ENCODE measurements at regions not wholly inside any gene's neighbourhood (a gene's known extent, or its start where the extent isn't known, plus 50 kb on each side); places are given as distances from the start of the nearest gene placed in this dataset.

DNA sequence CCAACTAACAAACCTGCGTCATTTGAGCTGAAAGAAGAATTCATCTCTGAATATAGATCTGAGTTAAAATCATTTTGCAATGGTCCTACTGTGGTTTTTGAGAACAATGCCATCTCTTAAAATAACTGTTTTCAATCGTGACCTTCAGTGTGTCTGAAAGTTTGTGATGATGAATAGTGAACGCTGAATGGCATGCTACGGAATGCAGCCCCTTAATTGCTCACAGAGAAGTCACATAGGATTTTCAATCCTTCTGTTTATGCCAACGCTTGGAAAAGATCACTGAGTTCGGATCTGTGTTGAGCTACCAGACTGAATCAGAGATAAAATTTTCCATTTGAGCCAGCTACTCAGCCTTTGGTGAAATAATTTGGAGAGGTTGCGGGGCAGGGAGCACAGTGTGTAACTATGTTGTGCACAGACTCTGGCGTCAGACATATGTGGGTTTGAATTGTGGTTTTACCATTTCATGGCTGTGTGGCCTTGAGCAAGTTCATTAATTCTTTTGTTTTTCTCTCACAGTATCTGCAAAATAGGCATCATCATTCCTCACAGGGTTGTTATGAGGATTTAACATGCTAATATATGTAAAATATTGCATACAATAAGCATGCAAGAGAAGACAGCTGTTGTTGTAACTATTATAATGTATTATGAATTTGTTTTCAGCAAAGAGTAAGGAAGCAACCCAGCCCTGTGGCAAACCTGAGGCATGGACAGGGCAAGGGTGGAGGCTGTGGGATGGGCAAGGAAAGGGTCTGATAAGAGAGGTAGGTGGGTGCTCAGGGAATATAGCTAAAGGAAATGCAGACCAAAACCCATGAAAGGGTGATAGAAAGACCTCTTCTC is 679.9 kb downstream of the KCNA4 start:
- no peak for DNase-seq

DNA sequence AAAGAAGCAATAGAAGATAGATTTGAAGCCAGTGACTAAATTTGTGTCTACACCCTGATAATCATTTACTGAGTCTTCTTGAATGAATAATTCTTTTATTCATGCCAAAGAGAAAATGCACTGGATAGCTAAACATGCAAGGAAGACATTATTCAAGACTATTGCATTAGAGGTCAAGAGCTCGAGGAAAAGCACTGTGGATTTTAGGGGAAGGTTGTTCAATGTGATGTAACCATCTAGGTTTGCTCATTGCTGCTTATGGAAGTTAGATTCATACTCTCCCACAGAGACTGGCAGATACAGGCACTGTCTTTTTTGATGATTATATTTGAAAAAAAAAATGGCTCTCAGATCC is 682.1 kb downstream of the KCNA4 start:
- no peak for DNase-seq

DNA sequence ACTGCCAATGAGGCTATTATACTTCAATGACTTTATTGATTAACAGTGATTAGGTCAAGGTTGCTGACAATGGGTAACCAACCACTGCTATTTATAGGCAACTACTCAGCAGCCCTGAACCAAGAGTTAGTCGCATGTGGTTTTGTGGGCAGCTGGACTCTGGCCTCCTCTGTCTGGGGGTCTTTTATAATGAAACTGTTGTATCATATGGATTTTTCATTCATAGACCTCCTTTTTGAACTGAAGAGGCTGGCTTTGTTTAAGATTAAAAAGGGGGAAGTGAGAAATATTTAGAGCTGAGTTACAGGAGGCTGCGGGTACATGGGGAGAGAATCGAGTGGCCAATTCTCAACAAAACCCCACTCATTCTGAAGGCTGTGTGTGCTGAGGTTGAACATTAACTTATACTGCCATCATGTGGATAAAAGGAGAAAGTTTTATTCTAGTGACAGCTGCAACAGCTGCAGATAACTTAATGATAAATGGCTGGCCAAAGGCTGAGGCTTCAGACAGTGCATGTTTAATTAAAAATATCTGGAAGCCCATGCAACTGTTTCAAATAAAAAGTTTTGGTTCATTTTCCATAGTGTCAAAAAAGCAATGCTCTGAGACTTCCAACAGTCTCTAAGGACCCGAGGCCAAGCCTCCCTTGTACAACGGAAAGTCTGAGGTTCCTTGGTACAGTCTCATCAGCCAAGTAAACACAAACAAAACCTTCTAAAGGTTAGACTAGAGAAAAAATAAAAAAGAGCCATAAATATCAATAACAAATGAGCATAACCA is 682.6 kb downstream of the KCNA4 start:
- no peak for DNase-seq

DNA sequence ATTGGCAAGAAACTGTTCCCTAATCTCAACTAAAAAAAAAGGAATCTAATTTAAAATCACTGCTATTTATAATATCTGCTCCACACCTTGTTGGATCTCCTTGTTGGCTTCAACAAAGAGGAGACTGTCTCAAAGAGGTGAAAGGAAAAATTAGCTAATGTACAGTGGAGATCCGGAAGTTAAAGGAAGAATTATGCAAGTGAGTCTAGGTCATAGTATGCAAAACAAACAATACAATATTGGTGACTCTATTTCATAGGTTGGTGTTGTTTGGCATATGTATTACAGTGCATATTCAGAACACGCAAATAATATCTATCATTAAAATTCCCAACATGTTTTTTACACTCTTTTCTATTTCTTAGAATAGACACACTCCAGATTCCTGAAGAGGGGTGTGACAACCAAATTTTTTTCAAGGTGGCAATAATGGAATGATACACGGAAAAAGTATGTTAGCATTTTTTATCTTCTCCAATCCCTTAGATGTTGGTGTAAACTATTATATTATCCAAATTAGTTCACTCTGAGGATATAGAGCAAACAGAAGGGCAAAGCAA is 685.3 kb downstream of the KCNA4 start:
- no peak for DNase-seq

DNA sequence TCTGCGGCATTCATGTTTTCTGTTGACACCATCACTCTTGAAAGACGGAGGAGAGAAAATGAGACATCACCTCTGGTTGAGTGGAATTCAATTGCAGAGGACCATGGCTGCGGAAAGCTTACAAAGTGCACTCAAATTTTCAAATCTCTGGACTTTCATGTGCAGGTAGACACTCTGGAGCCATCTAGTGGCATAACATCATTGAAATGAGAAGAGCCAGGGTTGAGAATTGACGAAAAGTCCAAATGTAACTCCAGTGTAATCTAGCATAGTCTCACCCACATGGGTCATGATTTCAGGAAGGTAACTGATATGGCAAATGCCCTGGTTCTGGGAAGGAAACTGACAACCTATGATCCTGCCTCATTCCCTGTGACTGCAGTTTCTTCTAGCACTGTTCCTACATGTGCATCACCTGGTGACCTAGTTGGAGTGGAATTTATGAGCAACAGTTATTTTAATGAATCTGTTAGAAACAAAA is 687.8 kb downstream of the KCNA4 start:
- DNase-seq = no peak

DNA sequence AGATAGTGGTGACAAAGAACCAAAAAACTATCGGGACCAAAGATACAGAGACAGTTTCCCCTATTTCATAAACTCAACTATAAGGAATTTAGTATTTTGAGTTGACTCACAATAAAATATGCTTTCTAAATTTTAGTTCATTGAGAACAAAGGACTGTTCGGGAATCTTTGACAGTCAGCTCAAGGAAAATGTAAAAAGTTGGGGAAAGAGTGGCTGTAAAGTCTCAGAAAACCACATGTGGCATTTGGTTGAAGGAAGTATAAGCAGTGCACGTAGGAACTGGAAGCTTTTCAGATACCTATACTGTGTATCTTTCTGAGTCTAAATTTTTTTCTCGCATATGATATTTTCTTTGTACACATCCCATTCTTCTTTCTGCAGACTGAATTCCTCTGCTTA is 688.9 kb downstream of the KCNA4 start:
- DNase-seq = no peak

DNA sequence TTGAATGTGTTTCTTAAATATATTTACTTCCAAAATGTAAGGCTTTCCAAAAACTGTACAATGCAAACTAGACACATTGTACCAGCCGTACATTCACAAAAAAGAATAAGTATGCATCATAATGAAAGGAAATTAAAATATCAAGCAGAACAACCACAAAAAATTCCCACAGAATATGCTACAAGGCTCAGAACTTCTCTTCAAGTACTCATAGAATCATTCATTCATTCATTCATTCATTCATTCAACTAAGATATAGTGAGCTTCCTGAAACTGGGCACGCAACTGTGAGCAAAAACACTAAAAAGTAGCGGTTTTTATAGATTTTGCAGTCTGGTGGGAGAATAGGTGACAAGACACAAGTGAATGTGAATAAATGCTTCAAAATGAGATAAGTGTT is 690.1 kb downstream of the KCNA4 start:
- DNase-seq = no peak

DNA sequence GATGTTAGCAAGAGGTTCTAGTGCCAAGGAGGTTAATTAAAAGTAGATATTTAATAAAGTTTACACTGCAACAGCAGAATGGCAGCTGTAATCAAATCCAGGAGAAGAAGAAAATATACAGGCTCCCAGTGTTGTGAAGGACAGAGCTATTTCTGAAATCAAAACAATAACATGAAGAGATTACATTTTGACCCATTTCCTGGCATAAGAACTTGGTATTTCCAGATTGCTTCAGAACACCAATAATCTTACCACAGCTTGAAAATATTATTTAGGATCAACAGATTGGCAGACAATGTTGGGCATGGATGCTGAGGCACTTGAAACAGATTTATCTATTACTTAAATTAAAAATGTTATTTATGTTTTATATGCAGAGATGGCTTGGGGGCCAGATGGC is 692.5 kb downstream of the KCNA4 start:
- DNase-seq = no peak

DNA sequence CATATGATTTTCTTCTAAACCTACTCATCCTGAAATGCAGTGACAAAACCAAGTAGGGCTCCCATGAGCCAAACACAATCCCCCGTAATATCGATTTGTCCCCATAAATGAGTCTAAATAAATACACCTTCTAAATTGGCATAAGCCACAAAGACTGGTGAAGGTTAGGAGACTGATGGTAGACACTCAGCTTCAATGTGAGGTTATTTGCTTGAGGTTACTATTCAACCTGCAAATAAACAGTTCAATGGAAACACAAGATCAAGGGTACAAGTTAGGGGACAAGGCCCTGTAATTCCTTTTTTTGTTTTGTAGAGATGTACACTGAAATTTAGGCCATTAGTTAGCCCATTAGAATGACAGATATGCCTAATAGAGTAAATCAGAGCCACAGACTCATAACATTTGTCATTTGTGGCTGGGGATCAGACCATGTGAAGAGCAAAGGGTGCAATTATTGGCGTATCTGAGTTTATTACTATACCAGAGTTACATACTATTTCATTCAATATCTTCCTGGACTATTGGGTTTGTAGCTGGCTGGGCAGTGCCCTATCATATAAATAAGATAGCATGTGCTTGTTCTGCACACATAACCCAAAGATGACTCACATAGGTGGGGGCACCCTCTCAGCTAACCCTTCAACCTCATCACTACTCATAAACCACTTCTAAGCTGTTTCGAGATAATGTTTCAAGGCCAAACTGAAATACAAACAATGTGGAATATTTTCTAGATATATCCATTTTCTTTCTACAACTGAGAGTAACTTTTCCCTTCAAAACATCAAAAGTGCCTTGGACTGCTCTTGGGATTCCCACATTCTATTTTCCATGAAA is 695.3 kb downstream of the KCNA4 start:
- DNase-seq = no peak

DNA sequence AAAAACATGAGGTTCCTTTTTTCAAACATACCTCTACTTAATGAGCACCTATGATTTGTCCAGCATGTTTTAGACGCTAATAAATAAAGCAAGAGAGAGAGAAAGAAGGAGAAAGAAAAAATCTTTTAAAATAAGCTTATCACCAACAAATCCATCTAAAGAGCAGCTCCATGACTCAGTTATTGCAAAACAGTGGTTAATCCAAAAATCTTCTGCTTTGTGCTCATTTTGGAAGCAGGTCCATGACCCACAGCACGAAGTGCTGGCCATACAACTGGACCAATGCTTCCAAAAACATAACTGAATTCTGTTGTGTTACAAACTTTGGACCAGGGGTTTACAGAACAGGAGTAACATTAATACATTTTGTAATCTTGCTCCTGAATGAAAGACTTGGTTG is 696.6 kb downstream of the KCNA4 start:
- DNase-seq = no peak

DNA sequence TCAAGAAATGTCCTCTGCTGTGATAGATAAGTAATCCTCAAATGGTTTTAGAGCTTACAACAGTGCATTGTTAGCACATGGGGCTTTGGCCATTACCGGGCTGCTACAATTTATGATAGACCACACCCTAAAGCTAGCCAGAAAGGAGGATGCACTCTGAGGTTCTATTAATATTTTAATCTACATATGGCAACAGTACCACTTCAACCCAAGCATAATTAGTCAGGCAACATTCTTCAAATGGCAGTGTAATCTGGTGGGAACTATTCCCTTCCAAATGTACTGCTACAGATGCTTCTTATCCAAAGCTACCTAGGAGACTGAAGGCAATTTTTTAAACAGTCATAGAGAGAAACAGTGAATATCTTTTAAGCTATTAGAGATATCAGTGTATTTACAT is 697.6 kb downstream of the KCNA4 start:
- DNase-seq = no peak

DNA sequence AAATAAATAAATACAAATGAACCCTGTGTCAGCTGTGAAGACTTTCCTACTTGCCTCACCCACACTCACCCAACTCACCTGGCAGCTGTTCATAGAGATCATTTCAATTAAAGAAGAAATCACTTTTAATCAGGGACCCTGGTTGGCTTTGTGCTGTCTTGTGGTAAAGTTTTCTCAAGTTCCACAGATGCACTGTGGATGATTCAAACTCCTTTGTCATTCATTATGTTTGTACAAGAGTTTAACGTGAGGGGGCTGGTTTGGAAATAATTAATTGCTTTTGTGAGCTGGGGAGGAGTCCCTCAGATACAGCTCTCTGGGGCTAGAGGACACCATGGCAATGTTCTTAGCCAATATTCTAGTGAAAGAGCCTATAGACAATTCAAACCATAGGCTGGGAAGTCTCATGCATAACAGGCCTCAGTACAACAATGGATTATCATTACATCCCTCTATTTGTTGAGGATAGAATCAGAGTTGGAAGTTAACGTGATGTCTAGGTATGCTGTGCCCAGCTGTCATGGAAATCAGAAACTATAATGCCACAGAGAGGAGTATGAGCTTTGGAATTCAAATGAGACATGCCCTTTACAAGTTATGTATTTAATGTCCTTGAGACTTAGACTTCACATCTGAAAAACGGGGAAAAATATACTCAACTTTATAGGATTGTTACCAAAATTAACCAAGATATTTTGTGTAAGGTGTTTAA is 698.5 kb downstream of the KCNA4 start:
- DNase-seq = no peak

DNA sequence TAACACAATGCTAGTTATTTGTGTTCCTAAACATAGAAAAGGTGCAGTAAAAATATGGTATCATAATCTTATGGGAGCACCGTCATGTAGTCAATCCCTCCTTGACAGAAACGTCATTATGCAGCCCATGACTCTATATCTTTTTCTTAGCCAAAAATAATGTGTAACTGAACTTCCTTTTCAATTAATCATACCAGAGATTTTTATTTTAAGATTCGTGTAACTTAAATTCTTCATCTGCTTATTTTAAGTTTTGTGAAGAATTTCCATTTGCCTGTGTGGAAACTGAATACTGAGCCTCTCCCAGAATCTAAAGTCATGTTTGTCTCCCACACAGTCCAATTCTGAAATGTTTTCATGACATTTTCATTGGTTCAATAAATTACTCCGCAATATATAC is 699.1 kb downstream of the KCNA4 start:
- DNase-seq = no peak

DNA sequence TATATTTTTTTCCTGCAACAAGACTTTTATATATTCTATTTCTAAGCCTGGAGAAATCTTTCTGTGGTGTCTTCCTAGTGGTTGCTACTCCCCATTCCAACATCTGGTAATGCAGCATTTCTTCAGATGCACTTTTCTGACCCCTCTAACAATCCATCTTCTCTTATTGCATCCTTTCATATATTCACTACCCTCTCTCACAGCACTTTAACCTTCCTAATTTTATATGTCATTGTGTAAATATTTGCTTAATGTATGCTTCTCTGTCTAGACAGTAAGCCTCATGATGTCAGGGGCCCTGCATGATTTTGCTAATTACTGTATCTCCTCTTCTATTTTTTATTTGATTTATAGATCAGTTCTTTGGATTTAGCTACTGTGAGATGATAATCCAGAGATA is 701.6 kb downstream of the KCNA4 start:
- no peak for DNase-seq

DNA sequence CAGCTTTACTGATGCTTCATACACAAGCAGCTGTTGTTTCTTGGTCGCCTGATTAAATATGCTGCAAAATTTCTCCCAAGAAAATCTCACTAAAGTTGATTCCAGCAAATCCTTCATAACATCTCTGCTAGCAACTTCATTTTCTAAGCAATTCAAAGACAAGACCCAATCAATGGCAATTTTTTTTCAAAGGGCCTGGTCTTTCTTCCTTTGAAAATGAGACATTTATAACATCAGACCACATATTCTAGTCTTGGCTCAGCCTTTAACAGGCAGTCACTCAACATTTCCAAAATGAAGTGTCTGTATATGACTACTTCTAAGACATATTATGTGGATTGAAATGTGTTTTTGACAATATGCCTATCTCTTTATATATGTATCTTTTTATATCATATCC is 702.6 kb downstream of the KCNA4 start:
- DNase-seq = no peak

DNA sequence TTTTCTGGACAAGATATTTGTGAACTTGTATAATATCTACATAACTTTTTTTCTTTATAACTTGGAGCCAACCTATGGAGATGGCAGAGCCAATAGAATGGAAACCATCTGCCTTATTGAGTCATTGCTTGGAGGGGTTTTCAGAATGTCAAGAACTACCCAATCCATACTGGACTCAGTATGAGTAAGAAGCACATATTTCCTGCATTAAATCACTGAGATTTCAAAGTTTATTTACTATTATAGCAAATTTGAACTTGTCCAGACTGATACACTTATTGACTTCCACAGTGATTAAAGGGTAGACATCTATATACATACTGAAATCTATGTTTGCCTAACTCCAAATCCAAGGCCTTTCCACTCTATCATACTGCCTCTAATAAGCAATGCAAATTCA is 704.0 kb downstream of the KCNA4 start:
- no peak for DNase-seq

DNA sequence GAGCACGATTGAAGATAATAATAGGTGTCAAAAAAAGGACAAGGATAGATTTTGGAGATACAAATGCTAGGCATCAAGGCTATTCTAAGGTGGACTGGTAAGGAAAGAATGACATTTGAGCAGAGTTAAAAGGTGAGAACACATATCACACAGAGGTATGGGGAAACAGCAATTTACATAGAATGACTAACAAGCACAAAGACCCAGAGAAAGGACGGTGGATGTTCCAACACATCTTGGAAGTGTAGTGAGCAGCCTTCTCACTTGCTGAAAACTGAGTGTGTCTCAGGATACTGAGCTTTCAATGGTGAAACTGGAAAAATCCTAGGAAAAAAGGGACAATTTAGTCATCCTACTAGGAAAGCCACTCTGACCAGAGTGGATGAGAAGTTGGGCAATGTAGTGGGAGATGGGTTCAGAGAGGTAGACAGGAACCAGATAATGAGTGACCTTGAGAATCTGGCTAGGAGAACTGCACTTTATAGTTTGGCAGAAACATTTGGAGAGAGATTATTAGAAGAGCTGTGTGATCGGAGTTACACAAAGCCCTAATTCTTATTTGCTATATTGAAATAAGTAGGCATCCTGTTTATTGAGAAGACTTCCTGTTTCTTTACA is 706.0 kb downstream of the KCNA4 start:
- no peak for DNase-seq

DNA sequence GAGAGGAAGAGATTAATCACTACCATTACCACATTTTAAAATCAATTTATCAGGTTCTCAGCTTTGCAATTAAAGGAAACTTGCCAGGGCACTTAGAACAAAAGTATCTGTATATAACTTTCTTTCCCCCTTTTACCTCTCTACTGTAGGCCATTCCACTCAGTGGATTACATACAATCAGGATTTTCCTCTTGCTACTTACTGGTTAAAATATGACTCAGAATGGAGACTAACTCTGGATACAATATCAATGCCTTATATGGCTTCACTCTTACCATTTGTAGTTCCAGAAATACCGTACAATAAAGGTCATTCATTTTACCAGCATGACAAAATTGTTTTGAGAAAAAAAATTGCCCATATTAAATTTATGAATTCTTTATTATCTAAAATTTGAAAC is 706.8 kb downstream of the KCNA4 start:
- DNase-seq = no peak

DNA sequence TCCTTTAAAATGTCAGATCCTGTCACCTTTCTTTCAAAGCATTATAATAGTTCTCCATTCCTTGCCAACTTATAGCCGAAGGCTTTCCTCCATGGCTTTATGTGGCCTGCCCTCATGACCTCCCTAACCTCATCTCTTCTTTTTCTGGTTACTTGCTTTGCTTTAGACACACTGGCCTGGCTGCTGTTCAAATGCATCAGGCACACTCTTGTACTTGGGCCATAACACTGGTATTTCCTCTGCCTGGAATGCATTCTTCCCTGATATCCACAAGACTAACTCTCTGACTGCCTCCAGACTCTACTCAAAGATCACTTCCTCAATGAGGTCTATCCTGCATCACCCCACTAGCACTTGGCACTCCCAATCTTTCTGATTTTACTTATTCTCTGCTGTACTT is 710.3 kb downstream of the KCNA4 start:
- DNase-seq = no peak

DNA sequence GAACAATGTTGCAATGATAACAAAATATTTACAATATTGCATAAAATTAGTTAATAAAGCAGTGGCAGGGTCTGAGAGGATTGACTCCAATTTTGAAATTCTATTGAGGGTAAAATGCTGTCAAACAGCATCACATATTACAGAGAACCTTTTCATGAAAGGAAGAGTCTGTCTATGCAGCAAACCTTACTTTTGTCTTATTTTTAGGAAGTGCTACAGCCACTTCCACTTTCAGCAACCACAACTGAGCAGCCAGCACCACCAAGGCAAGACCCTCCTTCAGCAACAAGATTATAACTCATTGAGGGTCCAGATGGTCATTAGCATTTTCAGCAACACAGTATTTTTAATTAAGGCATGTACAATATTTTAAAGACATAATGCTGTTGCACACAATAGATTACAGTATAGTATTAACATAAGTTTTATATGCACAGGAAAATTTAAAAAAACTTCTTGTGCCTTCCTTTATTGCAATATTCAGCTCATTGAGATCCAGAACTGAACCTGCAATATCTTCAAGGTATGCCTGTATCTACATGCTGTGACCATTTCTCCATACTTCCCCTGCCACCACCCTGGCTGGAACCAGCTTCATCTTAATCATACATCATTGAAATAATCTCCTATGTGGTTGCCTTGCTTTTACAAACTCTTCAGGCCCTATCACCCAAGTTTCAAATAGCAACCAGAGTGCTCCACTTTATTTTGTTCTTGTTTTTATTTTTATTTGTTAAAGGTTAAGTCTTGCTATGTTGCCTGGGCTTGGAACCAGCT is 711.2 kb downstream of the KCNA4 start:
- DNase-seq = no peak

DNA sequence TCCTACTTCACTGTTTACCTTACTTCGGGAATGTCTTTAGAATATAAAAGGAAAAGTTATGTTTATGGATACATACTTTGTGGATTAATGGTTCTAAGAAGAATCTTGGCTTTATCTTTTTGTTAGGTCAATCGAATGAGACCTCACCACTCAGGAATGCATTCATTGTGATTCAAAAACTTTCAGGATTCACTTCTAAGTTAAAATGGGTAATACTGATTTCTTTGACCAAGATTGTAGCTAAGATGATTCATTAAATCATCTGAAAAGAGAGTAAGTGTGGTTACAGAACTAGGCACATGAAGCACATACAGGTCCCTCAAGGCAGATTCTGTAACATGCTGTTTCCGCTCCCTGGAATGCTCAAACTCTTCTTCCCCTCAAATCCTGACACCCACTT is 716.4 kb downstream of the KCNA4 start:
- no peak for DNase-seq

Measured in stimulated activated CD4-positive, alpha-beta T cell treated with anti-CD3 and anti-CD28 coated beads, Interleukin-4, amount 100 ng/mL, for 1 hour (primary cell).